Embryonic facial prominence (tissue), 1 donor: ENCODE measurements at regions not wholly inside any gene's neighbourhood (a gene's known extent, or its start where the extent isn't known, plus 50 kb on each side); places are given as distances from the start of the nearest gene placed in this dataset.

ENCODE experiments used
- DNase-seq: peaks from one replicate; pipeline ENCODE4 v3.0.0-alpha.2; 2016; ENCODE audit errors: extremely low spot score

- no peak for DNase-seq
These were observed 511.3 kb downstream of the MIAT start for GRCh38 chr22:27168681-27169080.

DNA sequence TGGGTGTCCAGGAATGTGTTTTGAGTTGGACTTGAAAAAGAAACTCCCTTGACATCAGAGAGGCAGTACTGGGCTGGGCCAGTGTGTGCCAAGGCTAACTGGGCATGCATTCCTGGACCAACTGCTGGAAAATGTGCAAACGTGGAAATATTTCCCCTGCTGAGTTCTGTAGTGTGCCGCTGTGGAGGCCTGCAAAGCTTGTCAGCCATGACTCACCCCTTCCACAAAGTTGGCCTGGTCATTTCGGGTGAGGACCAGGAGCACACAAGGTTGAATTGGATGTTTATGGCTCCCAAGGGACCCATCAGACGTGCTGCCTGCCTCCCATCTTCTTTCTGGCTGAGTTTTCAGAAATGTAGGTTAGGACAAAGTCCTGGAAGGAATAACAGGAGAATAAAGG is 513.1 kb downstream of the MIAT start:
- no peak for DNase-seq

DNA sequence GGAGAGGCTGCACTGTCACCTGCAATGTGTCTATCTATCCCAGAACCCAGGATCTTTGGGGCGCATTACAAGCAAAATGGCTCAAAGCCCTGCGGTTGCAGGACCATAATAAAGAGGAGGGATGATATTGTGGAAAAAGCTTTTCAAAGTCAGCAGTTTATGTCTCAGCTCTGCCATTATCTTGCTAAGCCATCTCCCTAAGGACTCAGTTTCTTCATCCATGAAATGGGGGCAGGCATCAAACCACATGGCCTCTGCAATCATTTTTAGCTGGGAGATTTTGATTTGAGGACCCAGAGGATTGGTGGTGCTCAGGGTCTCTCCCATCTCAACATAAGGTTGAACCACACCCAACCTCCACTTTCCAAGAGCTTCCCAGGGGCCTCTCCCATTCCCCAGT is 513.8 kb downstream of the MIAT start:
- no peak for DNase-seq

DNA sequence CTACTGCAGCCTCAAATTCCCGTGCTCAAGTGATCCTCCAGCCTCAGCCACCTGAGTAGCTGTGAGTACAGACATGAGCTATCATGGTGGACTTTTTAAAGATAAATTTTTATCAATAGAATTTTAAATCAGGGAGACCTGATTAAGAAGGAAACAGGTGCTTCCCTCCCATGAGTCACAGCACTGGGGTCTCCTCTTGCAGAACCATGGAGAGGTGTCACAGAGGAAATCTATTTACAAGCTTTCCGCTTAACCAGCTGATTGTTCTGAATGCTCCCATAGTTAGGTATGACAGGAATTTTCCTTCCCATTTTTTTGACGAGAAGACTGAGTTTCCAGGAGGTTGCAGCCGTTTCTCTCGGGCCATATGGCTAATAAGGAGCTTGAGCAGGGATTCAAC is 516.1 kb downstream of the MIAT start:
- no peak for DNase-seq

GRCh38 chr22:27175021-27175838 is 517.8 kb downstream of the MIAT start:
- DNase-seq = no peak

DNA sequence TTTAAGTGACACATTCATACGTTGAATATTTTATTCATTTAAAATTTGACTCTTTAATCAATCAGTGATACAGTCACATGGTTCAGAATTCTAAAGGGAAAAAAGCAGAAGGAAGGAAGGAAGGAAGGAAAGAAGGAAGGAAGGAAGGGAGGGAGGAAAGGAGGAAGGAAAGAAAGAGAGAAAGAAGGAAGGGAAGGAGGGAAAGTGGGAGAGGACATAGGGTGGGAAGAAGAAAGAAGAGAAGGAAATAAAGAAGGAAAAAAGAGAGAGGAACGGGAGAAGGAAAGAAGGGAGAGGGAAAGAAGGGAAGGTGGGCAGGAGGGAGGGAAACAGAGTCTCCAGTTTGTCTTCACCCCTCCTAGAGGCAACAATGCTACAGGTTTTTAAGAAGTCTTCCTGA is 518.6 kb downstream of the MIAT start:
- DNase-seq = no peak

DNA sequence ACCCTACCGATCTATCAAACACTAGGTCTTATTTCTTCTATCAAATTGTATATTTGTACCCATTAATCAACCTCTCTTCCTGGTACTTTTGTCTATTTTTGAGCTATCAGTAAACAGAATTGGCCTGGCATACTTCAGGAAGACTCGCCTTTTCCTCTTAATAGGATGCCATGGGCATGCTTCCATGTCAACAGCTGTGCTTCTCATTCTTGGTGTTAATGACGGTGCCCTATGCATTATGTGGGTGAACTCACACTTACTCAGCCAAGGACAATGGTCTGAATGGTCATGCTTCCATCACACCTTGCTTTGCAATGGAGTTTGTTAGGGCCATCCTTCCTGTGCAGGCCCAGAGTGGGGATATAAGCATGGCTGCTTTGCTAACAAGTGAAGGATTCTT is 521.8 kb downstream of the MIAT start:
- DNase-seq = no peak

DNA sequence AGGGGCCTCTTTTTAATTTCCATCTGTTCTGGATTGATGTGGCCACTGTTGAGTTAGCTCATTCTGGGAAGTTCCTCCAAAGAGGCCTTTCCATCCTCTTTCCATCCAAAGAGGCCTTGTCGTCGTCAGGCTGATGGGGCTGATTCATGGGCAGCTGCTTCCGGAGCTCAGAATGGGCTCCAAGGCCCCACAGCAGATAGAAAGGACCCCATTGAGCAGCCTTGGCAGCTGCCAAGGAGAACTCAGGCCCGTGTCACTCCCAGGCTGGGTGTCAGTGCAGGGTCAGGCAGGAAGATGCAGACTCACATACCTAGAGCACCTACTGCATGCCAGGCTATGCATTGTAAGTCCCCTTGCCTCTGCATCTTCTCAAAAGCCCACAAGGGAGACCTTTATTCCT is 524.1 kb downstream of the MIAT start:
- DNase-seq = no peak

DNA sequence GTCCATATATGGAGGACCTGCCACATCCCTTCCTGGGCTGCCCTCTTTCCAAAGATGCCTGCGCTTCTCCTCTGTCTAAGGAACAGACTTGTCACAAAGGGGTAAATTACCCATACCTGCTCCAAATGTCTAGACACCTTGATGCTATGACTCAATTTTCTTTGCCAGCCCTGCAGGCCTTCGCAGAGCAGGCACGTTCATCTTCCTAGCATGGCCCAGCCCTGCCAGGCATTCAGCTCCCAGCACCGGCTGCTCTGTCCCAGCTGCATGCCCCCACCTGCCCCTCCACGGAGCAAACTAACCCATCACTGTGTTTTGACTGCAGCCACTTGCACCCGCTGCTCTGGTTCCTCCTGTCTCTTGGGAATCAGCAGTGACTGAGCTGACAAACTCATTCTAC is 526.1 kb downstream of the MIAT start:
- DNase-seq = no peak

DNA sequence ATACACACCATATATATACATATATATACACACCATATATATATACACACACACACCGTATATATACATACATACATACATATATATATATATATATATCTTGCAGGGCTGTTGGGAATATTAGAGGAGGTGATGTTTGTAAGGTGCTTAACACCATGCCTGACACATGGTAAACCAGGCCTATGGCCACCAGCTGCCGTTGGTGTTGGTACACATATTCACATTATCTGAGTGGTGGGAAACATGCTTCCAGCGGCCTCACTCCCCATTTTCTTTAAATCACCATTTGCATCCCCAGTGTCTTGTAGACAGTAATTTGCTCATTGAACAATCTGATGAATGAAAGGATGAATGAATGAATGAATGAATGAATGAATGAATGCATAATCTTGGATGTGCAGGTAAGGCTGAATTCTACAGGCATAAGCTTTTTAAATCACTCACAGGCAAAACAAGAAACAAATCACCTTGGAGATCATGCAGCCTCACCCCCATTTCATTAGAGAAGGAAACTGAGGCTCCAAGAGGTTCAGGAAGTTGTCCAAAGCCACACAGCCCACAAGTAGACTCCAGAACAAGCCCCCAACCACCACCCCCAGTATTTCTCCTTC is 527.8 kb downstream of the MIAT start:
- no peak for DNase-seq

DNA sequence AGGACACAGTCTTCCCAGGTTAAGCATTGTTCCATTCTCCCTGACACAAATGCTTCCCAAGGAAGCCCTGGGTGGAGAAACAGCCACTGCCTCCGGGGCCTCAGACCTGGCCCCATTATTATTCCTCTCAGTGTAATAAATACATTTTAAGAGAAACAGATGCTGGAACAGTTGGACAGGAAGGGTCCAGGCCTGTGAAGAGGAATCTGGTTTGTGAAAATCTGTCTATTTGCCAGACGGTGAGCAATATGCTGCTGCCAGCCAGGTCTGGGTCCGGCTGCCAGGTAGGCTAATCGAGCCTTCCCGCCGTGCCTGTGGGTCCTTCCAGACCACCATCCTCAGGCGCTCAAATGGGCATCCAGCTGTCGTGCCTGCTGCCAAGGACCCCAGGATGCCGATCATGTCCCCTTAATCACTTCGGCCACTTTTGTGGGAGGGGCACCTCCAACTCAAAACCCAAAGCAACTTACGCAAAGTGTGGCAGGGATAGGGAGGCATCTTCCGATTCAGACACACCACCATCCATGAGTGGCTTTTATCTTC is 528.4 kb downstream of the MIAT start:
- no peak for DNase-seq

DNA sequence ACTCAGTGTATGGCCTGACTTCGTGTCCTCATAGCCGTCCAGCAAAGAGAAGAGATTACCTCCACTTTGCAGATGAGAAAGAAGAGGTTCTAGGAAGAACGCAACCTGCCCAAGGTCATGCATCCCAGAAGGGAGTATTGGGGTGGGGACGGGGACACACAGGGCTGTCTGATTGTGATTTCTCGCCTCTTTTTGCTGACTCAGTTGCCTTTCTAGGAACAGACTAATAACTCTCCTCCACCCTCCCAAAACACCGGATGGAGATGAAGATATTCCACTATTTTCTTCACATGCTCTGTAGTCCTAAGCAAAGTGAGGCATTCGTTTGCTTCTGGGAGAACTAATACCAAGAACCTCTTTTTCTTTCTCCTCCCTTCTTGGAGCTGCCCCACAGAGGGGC is 529.3 kb downstream of the MIAT start:
- no peak for DNase-seq

GRCh38 chr22:27192135-27192829 is 534.9 kb downstream of the MIAT start:
- no peak for DNase-seq

- no peak for DNase-seq
These were observed 535.8 kb downstream of the MIAT start for GRCh38 chr22:27193215-27193614.

DNA sequence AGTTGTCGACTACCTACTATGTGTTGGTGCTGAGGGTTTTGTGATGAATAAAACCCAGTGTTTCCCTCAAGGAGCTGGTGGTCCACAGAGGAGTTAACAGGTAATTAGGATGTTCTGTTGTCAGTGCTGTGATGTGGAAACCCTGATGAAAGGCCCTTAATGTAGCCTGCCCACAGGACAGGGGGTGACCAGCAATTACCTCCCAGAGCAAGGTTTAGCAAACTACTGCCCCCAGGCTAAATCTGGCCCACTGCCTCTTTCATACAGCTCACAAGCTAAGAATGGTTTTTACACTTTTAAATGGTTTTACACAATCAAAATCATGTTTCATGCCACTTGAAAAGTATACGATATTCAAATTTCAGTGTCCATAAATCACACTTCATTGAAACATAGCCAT is 536.2 kb downstream of the MIAT start:
- DNase-seq = no peak

DNA sequence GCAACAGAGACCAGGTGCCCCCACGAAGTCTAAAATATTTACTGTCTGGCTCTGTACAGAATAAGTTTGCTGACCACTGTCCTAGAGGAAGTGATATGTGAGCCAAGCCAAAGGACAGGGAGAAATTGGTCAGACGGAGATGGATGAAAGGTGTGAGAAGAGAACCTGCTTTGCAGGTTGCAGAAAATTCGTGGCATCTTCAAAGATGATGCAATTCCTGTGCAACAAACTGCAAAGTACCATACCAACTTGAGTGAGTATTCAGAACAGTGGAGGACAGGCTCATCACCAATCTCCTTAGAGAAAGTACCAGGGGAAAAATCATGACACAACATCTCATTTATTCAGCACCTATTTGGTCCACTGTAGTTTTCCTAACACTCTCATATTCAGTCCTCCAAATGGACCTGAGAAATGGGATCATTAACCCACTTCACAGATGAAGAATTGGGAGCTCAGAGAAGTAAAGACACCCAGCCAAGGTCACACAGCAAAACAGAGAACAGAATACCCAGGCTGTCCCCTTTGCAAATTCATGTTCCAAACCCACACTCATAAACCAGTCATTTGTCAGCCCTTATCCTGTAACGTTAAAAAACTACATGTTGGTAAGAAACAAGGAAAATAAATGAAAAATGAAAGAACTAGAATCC is 536.8 kb downstream of the MIAT start:
- no peak for DNase-seq

- no peak for DNase-seq
These were observed 537.7 kb downstream of the MIAT start for GRCh38 chr22:27195094-27195493.

DNA sequence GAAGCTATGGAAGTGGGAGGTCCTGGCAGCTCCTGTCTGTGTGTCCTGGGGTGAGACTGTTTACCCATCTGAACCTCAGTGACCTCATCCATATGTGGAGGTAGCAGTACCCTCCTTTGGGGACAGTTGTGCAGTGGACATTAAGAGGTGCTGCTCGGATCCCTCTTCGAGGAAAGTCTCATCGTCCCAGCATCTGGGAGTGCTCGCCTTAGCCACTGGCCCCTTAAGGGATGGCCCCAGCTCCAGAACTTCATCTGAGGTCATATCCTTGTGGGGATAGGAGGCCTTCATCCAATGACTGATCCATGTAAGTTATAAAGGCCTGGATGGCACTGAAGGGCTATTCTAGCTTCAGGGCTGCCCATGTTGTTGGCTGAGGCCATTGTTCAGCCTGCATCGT is 538.1 kb downstream of the MIAT start:
- DNase-seq = no peak

DNA sequence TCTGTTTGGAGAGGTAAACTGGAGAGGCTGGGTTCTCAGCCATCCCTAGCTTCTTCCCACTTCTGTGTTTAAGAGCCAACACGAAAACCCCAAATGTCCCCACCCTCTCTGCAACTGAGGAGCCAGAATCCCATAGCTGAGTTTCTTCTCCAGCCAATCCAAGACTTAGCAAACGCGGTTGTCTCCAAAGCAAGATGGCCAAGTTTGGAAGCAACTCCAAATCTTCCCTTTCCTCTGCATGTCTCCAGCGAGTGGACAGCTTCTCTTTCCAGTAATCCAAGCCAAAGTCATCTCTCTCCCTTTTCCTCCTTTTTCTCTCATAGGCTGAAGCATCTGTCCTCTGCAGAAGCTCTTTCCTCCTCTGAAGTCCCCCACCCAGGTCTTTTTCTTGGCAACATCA is 539.2 kb downstream of the MIAT start:
- no peak for DNase-seq

DNA sequence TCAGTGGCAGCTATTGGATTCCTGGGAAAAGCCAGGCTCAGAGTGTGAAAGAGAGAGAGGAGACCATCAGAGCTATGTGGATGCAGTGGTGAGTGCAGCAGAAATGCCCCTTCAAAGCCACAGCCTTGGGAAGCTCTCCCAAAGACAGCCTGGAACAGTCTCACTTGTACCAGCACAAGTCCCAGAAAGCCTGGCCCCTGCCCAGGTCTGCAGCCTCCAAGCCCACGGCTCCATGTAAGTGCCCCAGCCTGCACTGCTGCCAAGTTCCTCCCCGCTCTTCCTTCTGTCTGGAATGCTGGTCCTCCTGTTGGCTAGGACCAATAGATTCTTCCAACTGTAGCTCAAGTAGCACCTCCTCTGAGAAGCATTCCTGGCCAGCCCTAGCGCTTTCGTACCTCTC is 539.7 kb downstream of the MIAT start:
- DNase-seq = no peak

- no peak for DNase-seq
These were observed 540.2 kb downstream of the MIAT start for GRCh38 chr22:27197618-27198017.

- DNase-seq = no peak
These were observed 541.2 kb downstream of the MIAT start for GRCh38 chr22:27198518-27199035.
